HG03045 (cell line): ENCODE measurements at regions not wholly inside any gene's neighbourhood (a gene's known extent, or its start where the extent isn't known, plus 50 kb on each side); places are given as distances from the start of the nearest gene placed in this dataset.

ENCODE experiments used
- ATAC-seq: cut with Tn5 transposase; IDR thresholded peaks from one replicate; pipeline ENCODE4 v1.9.1; 2021; ENCODE audit warnings: mild to moderate bottlenecking, moderate library complexity; ENCODE audit not compliant: unreplicated experiment

DNA sequence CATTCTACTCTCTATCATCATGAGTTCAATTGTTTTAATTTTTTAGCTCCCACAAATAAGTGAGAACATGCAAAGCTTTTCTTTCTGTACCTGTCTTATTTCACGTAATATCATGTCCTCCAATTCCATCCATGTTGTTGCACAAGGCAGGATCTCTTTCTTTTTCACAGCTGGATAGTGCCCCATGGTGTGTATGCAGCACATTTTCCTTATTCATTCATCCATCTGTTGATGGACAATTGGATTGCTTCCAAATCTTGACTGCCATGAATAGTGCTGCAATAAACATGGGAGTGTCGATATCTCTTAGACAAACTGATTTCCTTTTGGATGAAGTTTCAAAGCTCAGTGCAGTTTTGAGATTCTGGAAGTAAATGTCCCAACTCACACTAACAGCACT, 326.9 kb downstream of the FGF9 start:
- no peak for ATAC-seq

DNA sequence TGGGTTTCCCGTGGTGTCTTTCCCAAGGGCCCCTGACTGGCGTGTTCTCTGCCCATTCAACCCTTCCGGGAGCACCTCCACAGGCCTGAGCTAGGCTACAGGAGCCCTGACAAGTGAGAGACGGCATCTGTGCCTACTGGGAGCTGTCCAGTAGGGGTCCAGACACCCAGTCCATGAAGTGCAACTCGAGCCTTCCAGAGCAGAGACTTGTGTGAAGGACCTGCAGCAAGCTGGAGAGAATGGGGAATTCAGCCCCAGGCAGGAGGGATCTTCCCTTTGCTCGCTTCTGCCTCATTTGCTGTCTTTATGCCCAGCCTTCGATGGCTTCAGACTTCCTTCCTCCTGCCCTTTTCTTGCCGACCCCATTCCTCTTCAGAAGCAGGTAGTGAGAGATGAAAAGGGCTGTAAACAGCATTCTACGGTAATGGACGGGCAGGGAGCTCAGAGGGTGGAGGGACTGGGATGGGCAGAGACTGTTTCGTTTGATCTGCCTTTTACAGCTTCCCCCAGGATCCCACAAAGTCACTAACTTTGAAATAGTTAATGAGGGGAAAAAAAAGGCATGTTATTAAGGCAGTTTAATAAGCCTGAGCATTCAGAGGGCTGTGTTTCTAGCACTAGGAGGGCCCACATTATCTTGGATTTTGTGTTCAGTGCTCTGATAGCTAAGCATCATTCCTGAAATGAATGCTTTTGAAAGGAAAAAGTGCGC, 327.6 kb downstream of the FGF9 start:
- ATAC-seq = no peak

DNA sequence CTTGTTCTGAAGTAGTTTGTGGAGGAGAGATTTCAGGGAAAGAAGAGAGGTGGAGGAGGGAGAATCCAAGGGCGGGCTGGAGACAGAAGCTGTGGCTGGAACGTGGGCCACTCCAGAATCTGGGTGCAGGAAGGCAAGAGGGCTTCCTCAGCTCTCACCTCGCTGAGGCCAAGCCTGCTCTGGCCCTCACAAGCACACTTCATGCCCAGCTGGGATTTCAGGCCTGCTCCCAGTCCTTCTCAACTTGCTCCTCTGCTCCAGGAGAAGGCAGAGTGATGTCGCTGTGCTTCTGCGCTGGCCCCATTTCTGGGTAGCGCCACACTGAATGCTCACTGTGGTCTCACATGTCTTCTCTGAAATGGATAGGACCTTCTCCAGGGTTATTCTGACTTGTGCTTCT, 328.8 kb downstream of the FGF9 start:
- ATAC-seq = no peak

DNA sequence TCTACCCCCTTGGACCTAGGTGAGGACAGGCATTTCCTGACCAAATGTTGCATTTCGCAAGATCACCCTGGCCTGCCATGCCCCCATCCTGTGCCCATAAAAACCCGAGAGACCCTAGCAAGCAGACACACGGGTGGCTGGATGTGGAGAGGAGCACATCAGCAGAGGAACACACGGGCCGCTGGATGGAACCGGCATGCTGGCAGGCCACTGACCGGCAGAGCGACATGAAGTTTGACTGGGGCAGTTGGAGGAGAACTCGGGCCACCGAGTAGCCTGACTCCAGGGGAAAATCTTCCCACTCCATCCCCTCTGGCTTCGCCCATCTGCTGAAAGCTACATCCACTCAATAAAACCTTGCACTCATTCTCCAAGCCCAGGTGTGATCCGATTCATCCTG, 329.3 kb downstream of the FGF9 start:
- ATAC-seq = no peak

DNA sequence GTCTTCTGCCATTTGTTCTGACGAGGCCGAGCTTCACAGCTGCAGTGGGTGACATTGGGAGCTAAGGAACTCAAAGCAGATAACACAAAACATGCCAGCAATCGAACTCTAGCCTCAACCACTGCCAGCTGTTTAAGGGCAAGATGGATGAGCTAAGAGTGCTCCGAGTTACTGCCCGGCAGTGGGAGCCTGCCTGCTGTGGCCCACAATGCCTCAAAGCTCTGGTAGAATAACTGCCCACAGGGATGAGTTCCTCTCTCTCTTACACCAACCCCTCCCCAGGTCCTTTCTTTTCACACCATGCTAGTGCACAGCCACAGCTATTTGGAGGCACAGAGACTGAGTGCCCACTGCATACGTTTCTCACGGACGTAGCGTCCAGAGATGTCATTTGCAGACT, 330.5 kb downstream of the FGF9 start:
- ATAC-seq = no peak

DNA sequence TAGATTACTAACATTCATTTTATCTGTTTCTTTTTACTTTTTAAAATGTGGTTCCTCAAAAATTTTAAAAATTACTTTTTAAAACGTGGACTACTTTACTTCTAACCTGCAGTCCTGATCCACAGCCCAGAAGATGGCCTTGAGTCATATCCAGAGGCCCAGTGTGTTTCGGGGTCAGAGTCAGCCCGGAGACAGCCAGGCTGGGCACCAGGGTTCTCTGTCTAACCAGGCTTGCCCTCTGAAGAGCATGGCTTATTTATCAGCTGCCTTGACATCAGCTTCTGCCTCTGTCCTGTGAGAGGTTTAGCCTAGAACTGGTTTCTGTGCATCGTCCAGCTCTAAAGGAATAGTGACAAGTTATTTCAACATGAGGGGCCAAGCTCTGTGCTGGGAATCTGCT, 332.0 kb downstream of the FGF9 start:
- no peak for ATAC-seq

DNA sequence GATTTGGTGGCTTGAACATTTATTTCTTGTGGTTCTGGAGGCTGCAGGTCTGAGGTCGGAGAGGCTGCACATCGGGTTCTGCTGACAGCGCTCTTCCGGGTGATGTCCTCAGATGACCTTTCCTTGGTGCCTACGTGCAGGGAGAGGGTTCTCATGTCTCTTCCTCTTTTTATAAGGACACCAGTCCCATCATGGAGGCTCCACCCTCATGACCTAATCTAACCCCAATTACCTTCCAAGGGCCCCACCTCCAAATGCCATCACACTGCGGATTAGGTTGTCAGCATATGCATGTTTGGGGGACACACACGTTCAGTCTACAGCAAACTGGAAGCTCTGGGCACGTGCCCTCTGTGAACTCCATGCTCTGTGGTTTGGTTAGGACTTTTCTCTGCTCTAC, 338.6 kb downstream of the FGF9 start:
- no peak for ATAC-seq

DNA sequence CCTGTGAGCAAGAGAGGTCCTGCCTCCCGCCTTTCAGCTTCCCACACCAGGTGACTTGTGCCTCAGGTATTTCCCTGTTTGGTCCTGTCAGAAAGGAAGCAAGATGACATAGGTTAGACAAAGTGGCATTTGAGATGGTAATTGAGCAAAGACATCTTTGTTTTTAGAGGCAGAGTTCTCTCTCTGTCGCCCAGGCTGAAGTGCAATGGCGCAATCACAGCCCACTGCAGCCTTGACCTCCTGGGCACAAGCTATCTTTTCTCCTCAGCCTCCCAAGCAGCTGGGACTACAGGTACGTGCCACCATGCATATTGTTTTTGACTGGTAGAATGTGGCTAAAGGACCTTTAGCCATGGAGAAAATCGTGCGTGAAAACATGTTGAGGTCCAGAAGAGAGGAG, 339.1 kb downstream of the FGF9 start:
- no peak for ATAC-seq

DNA sequence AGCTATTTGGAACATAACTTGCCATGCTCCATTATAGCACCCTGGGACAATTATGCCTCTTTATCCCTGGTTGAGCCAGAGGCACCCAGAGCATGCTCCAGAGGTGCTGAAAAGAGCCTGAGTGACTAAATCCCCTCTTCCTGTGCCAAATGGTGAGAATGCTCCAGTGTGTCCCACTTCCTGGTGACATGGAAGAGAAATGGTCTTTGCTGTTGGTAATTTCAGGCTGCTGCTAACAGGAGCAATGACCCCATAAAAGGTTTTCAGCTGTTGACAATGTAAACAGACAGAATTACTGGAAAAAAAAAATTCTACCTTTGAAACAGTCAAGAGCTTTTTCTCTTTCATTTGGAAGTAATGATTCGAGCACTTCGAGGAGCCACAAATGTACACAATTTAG, 341.8 kb downstream of the FGF9 start:
- ATAC-seq = no peak

DNA sequence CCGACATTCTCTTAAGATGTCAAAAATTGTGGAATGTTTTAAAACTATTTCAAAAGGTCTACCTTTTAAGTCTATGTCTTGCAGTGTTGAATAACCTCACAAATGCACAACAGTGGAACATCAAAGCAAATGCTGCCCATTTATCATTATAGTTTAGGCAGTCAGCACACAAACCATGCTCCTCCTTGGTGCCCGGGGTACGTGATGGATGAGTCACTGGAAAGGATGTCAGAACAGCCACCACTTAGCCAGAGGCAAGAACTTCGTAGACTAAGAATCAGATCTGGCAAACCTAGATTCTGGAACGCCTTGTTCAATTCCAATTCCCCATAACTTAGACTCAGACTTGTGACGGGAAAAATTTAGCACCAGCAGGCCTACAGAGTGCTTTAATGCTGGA, 343.6 kb downstream of the FGF9 start:
- no peak for ATAC-seq

DNA sequence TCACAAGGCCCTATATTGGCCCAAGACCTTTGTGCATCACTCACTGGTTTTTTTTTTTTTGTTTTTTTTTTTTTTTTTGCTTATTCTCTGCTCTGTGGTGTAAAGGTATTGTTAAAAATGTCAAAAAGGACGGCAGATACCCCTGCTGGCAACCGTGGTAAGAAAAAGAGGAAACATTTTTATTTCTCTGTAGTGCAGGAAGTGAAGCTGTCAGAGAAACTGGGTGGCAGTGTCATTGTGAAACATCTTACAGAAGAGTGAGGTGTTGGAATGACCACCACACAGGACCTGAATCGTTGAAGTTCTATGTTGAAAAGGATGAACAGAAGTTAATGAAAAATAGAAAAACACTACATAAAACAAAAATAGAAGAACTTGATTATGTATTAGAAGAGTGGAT, 346.4 kb downstream of the FGF9 start:
- no peak for ATAC-seq

DNA sequence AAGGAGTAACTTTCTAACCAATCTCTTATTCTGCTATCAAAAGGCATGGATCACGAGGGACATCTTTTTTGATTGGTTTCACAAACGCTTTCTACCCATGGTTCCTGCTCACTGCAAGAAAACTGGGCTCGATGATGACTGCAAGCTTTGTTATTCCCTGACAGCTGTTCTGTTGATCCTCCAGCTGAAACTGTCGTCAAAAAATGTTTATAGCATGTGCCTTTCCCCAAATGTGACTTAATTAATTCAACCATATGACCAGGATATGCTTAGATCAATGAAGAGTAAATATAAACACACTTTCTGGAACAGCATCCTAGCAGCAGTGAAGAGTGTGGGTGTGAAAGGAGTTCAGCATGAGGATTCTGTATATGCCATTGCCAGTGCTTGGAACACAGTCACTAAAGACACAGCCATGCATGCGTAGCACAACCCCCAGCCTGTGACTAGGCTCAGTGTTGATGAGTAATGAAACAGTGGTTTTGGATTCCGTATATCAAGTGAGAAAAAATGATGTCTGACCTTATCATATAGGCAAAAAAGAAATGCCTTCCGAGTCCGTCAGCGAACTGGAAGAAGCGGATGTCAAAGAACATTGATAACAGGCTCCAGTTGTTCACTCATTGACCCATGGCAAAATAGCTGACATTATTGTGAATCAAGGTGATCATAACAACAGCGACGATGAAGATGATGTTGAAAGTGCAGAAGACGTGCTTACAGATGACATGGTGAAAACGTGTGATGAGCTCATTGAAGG, 347.4 kb downstream of the FGF9 start:
- no peak for ATAC-seq

DNA sequence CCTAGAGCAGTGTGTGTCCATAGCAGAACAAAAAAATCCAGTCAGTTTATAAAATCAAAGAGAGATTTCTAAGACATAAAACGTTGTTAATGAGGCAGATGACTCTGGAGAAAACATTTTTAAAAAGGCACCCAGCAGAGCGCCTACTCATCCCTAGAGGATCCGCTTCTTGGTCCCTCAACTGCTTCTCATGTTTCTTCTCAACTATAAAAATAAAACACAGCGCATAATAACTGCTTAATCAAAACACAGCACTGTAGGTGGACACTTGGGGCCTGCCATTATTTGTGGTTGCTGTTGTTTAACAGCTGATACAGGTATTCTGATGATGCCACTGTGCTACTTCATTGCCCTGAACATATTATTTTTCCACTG, 347.9 kb downstream of the FGF9 start:
- no peak for ATAC-seq

DNA sequence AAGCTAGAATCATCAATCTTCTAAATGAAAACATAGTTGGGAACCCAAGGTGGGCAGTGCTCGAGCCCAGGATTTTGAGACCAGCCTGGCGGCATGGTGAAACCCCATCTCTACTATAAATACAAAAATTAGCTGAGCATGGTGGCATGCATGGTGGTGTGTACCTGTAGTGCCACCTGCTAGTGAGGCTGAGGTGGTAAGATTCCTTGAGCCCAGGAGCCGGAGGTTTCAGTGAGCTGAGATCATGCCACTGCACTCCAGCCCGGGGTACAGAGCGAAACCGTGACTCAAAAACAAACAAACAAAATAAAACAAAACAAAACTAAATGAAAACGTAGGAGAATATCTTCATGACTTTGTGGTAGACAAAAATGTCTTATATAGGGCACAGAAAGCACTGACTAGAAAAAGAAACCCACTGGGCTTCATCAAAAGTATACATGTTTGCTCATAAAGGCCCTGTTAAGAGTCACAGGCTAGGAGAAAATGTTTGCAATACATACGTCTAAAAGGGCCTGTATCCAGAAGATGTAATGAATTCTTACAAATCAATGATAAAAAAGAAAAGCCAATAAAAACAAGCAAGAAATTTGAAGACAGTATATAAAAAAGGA, 353.6 kb downstream of the FGF9 start:
- no peak for ATAC-seq

DNA sequence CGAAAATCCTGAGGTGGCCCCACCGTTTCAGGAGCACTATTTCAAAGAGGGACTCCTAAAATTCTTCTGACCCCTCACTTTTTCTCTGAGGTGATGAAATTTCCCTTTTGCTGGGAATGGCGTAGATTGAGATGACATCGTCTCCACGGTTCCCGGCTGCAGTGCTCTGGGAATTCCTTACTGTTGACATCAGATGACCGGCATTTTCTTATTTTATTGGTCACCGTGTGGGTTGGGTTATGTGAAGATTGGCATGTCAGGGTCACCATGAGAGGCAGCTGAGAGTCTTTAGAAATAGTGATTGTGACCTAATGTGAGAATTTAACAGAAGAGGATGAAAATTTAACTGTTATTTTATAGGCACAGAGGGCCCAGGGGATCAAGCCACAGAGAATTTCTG, 356.7 kb downstream of the FGF9 start:
- no peak for ATAC-seq

DNA sequence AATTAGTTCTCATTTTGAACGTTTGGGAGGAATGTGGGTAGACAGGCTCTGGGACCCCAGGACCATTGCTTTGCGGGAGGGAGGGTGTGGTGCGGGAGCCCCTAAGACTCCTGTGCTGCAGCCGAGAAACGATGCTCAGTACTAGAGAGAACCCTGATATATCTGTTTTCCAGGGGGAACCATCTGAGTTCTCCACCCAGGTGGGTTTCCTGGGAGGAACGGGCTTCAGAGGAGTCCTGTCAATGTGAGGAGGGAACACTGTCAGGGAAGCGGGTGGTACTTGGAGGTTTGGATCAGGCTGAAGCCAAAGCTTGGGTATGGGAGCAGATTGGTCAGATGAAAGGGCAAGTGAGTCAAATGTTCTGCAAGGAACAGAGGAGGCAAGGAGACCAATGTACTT, 358.0 kb downstream of the FGF9 start:
- no peak for ATAC-seq

DNA sequence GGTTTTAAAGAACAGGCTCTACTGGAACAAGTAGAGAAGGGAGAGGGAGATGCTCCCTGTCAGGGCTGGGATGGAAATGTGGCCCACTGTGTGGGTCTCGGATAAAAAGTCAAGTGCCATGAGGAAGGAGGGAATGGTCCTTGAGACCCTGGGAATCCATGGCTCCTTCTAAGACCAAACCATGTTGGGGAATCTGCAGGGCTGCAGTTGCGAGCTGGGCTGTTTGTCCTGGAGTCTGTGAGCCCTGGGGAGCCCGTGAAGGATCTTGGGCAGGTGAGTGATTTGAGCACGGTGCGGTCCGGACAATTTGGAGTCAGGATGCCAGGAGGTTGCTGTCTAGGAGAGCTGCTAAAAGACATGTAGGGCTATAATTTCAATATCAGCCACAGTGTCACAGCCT, 359.4 kb downstream of the FGF9 start:
- ATAC-seq = no peak

DNA sequence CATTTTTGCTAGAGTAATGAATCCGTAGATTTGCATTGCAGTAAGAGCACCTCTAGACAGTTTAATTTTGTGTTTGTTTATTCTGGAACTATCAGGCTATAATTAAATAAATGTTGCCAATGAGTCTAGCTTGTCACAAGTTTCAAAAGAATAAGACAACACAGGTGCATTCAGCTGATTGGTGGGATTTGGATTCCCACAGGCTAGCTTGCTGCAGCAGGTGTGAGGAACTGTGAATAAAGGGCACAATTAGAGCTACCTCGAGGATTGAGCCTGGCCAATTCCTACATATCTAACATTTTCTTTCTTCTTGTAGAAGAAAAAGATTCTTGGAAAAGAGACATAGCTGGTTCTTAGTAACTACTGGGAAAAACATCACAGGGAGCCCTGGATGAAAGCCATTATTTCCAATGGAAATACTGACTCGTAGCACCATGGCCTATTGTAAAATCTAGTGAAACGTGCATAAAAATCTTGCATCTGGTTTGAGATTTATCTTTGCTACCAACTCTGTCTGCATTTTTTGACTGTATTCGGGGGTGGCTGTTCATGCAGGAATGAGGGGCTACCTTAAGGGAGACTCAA, 360.9 kb downstream of the FGF9 start:
- no peak for ATAC-seq

DNA sequence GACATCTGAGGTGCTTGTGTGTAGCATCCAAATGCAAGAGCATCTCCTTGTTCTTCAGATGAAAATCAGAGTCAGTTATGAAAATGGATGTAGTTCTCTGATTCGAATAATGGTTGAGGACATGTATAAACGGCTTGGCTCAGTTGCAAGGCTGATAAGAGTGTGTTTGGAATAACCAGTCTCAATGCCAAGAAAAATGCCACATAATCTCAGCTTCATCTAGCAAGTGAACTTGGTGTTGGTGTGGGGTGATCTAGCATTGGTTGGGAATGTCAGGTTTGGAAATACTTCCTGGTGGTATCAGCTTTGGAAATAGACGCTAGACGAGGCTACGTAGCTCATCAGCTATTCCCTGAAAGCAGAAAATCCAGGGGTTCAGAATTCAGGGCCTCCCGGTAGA, 362.0 kb downstream of the FGF9 start:
- ATAC-seq = no peak

DNA sequence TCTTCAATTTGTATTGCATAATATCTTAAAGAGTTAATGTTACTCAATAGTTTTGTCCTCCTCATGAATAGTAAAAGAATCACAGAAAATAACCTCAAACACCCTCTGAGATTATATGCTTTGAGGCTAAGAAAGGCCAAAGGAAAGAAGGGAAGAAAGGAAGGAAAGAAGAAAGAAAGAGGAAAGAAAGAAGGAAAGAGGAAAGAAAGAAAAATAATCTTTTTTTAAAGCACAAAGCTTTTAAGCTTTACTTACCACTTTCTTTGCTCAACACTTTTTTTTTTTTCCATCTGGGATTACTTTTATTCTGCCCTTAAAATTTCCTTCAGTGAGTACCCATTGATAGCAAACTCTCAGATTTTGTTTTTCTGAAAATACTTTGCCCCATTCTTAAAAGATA, 369.1 kb downstream of the FGF9 start:
- no peak for ATAC-seq

DNA sequence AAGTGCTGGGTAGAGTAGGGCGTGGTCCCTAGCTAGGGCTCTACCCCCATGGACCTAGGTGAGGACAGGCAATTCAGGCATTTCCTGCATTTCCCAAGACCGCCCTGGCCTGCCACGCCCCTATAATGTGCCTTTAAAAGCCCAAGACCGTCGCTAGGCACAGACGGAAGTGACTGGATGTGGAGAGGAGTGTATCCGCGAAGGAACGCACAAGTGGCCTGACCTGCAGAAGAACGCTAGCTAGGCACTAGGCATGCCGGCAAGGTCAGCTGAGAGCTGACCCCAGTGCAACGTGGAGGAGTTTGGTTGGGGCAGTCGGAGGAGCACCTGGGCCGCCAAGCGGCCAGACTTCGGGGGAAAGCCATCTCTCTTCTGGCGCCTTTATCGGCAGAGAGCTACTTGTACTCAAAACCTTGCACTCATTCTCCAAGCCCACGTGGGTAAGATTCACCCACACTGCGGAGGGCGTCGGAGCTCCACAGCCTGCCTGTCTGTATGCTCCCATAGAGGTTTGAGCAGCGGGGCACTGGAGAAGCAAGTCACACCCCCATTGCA, 370.0 kb downstream of the FGF9 start:
- ATAC-seq = no peak

DNA sequence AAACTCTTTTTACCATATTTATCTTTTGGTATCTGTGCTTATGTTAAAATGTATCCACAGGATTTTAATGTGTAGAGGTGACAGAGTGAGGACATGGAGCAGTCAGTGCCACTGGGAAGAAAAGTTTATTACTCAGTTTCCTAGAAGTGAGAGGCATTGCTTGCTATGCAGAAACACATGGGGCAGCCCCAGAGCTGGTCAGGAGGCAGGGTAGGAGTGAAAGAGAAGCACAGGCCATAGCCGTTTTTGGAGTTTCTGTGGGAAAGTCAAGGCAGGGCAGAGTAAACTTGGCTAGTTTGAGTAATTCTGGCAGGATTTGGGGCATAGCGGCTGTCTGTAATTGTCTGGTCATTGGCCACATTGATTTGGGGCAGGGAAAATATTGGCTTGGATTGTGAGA, 370.9 kb downstream of the FGF9 start:
- ATAC-seq = no peak
